ENCODE measurements at regions not wholly inside any gene's neighbourhood (a gene's known extent, or its start where the extent isn't known, plus 50 kb on each side); places are given as distances from the start of the nearest gene placed in this dataset.

GRCh38 chr13:73306688-73307087 lies 247.9 kb downstream of the KLF5 start:
- TF ChIP-seq SUZ12 (IDR thresholded peaks at IDR 0.05; ENCODE audit: extremely low read depth, insufficient read depth, insufficient read length), result no peak
- no peak for TF ChIP-seq YY1 (IDR thresholded peaks at IDR 0.05; ENCODE audit: insufficient read depth, insufficient read length)
- TF ChIP-seq ZNF274 (IDR thresholded peaks at IDR 0.05; ENCODE audit: low read depth, low read length), result no peak
